ENCODE measurements at regions not wholly inside any gene's neighbourhood (a gene's known extent, or its start where the extent isn't known, plus 50 kb on each side); places are given as distances from the start of the nearest gene placed in this dataset.

DNA sequence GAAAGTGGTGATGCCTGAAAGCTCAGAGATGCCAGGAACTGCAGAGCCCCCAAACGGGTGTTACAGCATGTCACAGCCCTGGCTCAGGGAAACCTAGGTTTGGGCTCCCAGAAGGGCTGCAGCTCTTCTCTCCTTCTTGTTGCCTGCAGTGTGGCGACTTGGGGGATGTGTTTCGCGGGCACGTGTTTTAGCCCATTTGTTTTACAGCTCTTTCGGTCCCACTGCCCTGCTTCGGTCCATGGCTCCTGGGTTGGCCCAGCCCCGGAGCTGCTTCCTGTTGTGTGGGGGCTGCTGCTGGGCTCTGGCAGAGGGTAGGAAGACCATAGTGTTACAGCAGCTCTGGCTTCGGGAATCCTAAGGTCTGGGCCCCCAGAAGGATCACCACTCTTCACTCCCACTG, 222.9 kb upstream of the RIOK2 start:
- DNase-seq (ENCODE audit: low spot score) = no peak

DNA sequence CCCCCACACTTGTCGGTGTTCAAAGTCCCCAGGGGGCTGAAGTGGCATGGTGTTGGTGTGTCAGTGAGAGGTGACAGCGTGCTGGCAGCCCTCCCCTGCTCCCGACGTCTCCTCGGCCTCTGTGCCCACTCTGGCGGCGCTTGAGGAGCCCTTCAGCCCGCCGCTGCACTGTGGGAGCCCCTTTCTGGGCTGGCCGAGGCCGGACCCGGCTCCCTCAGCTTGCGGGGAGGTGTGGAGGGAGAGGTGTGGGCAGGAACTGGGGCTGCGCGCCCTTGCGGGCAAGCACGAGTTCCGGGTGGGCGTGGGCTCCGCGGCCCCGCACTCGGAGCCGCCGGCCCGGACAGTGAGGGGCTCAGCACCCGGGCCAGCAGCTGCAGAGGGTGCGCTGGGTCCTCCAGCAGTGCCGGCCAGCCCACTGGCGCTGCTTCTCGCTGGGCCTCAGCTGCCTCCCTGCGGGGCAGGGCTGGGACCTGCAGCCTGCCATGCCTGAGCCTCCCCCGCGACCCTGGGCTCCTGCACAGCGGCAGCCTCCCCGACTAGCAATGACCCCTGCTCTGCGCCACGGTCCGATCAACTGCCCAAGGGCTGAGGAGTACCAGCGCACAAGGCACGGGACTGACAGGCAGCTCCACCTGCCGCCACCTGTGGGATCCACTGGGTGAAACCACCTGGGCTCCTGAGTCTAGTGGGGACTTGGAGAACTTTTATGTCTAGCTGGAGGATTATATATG, 224.1 kb upstream of the RIOK2 start:
- DNase-seq (ENCODE audit: low spot score) = no peak

DNA sequence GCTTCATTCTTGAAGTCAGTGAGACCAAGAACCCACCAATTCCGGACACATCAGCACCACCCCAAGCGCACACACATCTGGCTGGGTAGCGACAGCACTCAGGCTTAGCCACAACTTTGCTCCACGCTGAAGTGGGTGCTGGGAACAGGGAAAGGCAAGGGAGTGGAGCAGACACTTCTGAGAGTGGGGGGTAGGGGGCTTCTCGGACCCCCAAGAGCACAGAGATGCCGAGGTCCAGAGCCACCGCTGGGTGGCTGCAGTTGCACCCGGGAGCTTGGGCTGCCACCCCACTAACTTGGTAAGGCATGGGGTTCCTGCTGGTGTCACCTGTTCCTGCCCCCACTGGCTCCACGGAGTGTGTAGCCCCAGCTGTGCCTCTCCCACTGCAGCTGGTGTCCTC, 225.3 kb upstream of the RIOK2 start:
- no peak for DNase-seq (ENCODE audit: low spot score)

DNA sequence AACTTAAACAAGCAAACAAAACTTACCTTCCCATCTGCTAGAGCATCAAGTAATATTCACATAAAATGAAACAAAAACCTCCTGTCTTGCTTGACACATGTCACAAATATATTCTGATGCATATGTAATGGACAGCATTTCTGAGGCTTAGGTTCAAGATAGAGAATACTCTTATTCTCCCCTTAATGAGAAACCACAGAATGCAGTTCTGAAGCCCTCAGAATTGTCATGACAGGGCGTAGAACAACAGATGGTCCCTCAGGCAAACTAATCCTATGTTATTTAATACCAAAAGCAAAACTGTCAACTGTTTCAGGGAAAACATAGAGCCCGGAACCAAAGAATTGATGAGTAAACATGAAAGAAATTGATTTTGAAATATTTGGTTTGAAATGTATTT, 229.9 kb upstream of the RIOK2 start:
- no peak for DNase-seq (ENCODE audit: low spot score)

DNA sequence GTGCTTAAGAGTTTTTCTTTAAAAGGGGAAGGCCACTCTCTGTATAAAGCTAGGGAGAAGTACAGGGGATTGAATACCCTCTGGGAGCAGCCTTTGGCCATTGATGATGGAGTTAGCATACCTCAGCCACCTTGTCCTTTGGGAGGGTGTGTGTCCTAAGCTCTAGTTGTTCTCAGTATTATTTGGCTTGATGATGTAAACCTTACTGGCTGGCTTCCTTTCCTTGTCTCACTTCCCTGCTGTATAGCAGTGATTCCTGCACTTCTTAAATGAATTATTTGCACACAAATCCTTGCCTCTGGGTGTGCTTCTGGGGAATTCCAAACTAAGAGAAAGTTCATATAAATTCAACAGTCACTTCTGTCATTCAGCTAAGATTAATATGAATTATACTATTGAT, 234.9 kb upstream of the RIOK2 start:
- no peak for DNase-seq (ENCODE audit: low spot score)

DNA sequence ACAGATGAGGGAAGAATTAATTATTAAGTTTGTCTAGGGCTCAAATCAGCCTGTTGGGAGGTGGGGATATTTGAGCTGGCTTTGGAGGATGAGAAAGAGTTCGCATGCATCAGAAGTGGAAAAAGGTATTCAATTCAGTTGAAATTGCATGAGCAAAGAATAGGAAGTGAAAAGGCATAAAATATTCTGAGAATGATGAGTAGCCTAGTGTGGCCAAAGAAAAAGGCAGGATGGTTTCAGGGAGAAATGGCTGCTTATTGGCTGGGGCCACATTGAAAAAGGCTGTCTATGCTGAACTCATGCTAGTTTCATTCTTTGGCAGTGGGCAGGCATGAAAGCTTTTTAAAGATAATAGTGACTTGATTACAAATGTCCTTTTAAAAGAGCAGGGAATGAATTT, 235.4 kb upstream of the RIOK2 start:
- no peak for DNase-seq (ENCODE audit: low spot score)

DNA sequence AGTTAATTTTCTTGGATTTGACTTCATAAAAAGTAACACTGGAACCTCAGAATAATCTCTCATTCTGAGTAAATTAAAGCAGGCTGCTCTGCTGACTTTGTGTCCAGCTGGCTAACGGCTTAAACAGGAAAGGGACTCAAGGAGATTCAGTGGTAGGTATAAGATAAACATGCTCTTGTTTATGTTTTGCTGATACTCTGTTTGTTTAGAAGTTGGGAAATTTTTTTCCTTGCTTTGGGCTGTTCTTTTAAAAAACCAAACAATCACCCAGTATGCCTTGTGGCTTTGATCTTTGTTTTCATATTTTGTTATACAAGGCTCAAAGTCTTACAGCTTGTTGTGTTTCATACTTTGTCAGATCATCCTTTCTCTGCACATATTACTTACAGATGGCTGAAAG, 237.6 kb upstream of the RIOK2 start:
- no peak for DNase-seq (ENCODE audit: low spot score)

DNA sequence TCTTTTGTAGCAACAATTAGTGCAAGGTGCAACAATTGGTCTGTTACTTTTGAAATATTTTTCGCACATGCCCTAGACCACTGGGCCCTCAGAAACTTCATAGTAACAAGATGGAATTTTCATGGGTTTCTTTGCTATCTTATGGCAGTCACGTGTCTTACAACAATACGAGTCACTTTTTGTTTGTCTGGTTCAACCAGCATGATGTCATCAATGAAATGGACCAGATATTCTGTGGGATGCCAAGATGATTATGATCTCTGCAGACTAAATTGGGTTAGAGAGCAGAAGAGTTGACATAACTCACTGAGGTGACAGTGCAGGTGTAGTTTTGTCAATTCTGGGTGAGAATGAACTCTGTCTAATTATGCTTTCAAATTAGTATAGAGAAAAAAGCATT, 239.6 kb upstream of the RIOK2 start:
- no peak for DNase-seq (ENCODE audit: low spot score)

DNA sequence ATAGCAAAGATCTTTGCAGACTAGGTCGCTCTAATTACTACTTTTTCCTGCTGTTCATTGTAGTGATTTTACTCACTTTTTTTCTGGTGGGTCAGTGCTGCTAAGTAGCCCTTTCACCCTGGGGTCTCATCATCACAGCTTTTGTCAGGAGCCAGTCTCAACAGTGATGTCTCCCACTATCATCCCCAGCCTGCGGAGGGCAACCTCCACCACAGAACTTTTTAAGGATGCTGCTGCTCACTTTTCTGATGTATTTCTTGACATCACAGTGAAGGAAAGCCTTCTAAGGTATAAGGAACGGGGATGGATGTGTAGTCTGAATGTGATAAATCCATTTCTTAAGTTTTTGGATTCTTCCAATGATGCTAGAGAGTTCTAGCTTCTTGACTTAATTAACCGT, 242.5 kb upstream of the RIOK2 start:
- no peak for DNase-seq (ENCODE audit: low spot score)

DNA sequence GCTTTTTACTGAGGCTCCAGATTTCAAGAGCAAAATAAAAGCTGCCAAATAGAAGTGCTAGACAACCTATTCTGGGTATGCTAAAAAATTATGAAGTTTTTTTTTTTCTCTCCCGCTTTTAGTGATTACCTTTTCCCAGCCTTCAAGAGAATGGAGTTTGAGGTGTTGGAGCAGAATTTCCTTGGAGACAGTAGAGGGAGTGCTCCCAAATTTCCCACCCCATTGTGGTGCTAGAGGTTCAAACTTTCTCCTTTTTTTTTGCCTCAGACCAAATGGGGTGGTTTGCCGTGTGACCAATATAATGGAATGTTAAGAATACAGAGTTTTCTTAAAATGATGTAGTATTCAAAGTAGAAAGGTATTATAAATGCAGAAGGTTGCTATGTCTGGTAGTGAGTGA, 244.2 kb upstream of the RIOK2 start:
- DNase-seq (ENCODE audit: low spot score) = no peak

DNA sequence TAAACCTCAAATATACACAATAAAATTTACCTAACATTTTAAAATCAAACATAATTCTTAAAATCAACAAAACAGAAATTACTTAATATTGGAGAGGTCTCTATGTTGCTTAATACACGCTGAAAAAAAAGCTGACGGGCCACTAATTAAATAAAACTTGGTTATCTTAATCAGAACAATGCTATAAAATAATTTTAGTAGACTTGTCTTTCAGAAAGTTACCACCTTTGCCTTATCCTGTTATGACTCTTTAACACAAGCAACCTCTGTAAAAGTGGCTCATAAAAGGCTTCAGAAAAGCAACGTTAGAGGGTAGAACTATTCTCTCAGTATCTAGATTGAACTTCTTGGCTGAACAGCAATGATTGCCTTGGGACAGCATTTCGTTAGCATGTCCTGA, 251.0 kb upstream of the RIOK2 start:
- no peak for DNase-seq (ENCODE audit: low spot score)

DNA sequence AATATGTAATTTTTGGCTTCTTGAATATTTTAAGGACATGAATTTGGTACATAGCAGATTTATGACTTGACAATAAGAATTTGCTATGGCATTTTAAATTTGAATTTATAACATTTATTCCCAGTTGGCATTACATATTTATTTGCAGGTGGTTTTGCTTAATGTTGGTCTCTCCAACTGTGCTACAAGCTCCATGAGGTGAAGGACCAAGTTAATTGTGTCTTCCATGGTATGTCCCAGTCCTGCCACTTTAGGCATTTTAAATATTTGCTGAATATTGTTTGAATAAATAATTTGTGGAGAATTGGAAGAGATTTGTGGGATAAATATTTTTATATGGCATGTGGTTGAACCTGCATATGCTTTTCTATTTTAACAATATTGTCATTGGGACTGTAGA, 253.4 kb upstream of the RIOK2 start:
- DNase-seq (ENCODE audit: low spot score) = no peak

DNA sequence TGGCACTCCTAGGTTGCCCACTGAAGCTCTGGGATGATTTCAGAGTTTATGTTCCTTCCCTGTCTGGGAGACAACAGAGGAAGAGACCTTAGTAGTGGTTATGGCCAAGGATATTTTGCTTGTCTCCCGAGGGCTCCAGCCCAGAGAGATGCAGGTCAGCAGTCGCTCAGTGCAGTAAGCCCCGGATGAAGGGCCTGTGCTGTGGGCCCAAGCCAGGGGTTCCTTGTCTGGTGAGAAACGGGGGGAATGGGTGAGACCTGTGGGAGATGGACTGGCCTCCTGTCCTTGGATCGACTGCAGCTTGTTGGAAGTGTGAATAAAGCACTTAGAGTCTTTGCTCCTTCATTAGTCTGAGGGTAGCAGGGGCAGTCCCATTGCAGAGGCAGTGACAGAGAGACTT, 260.7 kb upstream of the RIOK2 start:
- DNase-seq (ENCODE audit: low spot score) = no peak

DNA sequence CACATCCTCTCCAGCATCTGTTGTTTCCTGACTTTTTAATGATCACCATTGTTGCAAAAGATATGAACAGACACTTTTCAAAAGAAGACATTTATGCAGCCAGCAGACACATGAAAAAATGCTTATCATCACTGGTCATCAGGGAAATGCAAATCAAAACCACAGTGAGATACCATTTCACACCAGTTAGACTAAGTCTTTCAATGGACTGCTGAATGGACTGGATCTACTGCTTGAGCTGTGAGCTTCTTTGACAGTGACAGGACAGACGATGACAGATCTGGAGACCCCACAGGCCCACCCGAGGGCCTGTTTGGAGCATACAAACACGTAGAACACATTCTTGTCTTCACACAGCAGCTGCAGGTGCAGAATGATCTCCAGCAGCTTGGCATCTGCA, 266.1 kb upstream of the RIOK2 start:
- no peak for DNase-seq (ENCODE audit: low spot score)

DNA sequence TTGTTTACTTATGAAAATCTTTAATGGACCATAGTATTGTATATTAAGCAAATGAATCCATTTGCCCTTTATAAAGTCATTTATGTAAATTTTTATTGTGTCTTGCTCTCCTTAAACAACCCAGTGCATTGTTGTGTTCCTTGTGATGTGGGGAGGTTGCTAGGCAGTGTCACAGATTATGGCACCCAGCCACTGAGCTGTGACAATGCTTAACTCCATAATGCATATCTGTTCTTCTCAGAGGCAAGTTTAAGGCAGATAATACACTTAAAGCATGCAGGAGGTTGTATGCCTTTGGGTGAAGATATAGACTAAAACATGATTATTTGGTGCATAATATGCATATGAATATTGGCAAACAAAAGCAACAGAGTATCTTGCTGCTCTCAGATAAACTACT, 269.6 kb upstream of the RIOK2 start:
- DNase-seq (ENCODE audit: low spot score) = no peak

DNA sequence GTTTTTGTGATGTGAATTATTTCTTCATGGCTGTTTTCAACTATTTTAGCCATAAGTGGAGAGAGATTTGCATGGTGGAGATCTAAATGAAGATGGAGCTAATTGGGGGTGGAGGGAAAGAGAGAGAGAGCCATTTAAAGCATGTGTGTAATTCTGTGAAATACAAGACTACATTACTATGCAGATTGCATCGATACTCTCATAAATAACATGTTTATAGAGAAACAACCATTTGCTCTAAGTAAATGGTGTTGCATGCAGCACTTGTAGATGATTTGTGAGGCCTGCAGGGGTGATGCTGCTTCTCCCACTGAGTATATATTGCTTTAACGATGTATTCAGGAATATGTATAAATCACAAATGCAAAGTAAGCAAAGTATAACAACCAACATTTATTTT, 270.2 kb upstream of the RIOK2 start:
- no peak for DNase-seq (ENCODE audit: low spot score)

DNA sequence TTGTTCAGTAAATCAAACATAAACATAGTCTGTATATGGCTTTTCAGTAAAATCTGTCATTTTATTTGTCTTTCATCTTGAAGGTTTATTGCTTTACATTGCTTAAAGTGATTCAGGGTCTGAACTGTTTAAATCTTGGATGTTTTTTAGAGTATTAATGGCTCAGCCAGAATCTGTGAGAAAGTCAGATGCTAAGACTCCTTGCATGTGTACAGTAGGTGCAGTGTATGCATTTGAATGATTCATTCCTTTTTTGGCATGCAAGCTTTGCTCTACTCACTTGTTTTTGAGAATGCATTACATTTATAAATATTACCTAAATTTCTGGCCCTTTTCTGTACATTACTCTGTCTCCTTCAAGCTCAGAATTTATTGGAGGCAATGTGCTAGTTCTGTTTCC, 271.0 kb upstream of the RIOK2 start:
- no peak for DNase-seq (ENCODE audit: low spot score)

DNA sequence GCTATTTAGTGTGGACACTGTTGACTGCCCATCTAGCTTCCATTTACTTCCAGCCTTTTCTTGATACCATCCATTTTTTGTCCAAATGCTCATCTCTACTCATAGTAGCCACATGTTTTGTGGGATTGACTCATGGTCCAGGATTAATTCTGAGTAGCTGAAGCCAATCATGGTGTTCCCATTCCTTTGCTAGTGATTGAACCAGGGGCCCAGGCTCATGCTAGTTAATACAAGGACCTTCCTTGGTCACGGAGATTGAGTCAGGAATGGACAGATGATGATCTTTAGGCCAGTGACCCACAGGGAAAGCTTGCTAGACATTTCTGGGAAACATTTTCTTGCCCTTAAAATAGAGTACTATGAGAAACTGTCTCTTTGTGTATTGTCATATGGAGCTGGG, 272.9 kb upstream of the RIOK2 start:
- no peak for DNase-seq (ENCODE audit: low spot score)

DNA sequence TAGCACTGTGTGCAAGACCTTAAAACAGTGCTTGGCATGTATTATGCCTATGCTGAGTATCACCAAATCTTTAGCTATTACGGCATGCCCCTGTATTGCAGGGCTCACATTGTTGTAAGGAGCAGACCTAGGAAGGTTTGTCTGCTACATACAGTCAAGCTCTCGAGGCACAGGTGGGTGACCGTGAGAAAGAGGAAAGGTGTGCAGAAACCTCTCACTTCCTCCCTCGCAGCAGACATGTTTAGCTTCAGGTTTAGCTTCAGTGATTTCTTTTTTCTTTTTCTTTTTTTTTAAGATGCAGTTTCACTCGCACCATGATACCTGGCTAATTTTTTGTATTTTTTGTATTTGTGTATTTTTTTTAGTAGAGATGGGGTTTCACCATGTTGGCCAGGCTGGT, 275.8 kb upstream of the RIOK2 start:
- DNase-seq (ENCODE audit: low spot score) = no peak

DNA sequence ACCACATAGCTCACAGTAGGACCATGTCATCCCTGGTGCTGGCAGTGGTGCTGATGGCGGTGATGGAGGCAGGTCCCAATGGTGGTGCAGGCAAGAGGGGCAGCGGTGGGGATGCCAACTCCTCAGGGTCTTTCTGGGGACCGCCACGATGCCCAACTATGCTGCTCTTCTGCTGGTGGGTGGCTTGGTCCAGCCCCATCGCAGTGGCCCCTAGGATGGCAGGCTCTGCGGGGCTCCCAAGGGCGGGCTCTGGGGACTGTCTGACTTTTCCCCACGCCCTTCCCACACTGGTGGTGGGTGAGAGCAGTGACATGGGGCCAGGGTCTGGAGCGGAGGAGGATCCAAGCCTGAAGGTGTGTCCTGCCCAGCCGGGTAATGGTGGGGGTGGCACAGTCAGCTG, 288.9 kb upstream of the RIOK2 start:
- no peak for DNase-seq (ENCODE audit: low spot score)

DNA sequence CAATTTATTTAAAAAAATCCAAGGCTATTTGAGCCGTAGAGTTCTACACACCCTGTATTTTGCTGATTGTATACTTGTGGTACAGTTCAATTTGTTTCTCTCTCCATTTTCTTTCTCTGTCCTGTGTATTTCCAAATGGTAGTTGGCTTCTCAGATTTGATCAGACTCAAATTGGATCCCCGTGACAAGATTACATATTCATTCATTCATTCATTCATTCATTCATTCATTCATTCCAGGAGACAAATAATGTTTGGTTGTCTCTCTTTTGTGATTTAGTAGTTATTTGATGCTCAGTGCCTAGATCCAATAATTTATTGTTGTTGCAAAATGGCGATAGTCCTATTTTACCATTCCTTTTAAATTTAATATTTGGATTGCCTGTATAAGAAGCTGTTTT, 292.8 kb upstream of the RIOK2 start:
- DNase-seq (ENCODE audit: low spot score) = no peak

DNA sequence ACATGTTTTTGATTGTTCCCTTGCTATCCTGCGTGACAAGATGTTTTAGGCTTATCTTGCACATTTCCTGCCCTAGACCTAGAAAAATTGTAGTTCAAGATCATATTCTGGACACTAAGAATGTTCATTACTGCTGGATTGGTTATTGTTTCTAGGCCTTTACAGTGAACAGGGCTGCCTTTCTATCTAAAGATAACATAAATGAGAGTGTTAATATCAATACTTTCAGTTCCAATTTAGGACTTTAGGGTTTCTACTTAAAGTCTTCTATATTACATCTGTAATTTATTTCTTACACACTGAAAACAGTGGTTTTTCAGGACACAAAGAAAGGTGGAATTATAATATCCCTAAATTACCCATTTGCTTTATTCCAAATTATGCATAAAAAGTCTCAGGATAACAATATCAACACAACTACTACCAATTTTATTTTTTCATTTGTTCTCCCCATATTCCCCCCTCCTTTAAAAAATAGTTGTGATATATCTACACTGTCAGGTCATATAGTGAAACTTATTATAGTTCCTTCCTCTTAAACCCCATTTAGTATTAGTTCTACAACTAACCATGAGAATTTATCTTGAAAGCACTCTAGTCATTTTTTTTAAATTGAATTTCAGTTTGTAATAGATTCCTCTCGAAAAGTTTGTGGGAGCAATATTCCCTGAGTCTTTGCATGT, 293.9 kb upstream of the RIOK2 start:
- DNase-seq (ENCODE audit: low spot score) = no peak

DNA sequence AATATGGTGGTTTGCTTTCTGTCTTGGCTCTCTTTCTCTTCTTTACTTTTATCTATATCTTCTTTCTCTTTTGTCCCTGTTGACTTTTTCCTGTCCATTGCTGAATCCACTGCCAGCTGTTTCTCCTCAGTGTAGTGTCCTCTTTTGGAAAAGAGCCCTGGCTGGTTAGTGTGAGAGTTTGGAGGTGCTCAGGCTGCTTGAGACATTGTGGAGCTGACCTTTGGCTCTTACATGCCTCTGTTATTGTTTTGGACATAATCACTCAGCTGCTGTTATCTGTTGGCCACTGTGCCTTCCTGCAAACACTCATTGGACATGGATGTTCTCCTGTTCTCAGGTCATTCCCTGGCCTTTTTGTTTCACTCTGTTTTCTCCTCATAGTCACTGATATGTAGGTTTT, 295.4 kb upstream of the RIOK2 start:
- DNase-seq (ENCODE audit: low spot score) = no peak

DNA sequence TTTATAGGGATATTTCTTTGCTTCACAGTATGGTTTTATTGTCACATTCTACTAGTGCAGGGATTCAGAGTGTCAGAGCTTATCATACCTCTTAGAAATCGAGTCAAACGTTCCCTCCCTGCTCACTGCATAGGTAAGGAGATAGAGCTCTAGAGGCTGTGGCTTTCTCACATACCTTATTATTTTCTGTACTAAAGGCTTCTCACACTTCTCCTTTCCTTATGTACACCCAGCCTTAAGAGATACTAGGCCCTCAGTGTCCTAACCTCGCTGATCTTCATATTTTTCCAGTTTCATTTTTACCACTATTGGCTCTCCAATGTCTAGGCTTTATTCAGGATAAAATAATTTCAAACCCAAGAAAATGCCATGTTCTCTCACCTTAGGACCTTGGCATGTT, 297.3 kb upstream of the RIOK2 start:
- DNase-seq (ENCODE audit: low spot score) = no peak
